ENCODE measurements at regions not wholly inside any gene's neighbourhood (a gene's known extent, or its start where the extent isn't known, plus 50 kb on each side); places are given as distances from the start of the nearest gene placed in this dataset.

DNA sequence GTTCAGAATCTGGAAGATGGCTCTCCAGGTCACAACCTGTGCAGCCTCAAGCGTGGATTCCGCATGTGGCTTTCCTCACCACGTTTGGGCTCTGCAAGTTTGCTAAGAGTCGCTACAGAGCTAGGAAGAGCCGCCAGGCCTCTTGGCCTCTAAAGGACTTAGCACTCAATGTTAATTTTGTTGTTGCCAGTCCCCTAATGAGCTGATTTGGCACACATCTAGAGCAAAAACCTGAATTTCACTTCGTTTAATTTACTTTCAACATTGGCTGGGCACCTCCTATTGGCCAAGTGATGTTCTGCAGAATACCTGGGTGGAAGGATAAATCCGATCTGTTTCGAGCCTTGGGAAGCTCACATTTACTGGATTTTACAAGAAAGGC, 65.8 kb upstream of the UNC5A start:
- TF ChIP-seq, protein P1, sequence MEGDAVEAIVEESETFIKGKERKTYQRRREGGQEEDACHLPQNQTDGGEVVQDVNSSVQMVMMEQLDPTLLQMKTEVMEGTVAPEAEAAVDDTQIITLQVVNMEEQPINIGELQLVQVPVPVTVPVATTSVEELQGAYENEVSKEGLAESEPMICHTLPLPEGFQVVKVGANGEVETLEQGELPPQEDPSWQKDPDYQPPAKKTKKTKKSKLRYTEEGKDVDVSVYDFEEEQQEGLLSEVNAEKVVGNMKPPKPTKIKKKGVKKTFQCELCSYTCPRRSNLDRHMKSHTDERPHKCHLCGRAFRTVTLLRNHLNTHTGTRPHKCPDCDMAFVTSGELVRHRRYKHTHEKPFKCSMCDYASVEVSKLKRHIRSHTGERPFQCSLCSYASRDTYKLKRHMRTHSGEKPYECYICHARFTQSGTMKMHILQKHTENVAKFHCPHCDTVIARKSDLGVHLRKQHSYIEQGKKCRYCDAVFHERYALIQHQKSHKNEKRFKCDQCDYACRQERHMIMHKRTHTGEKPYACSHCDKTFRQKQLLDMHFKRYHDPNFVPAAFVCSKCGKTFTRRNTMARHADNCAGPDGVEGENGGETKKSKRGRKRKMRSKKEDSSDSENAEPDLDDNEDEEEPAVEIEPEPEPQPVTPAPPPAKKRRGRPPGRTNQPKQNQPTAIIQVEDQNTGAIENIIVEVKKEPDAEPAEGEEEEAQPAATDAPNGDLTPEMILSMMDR (CRISPR knock-in tag; IDR thresholded peaks at IDR 0.05), result peak; percentile 39; the same call in 1 of the 2 replicates
- TF ChIP-seq, protein P2, sequence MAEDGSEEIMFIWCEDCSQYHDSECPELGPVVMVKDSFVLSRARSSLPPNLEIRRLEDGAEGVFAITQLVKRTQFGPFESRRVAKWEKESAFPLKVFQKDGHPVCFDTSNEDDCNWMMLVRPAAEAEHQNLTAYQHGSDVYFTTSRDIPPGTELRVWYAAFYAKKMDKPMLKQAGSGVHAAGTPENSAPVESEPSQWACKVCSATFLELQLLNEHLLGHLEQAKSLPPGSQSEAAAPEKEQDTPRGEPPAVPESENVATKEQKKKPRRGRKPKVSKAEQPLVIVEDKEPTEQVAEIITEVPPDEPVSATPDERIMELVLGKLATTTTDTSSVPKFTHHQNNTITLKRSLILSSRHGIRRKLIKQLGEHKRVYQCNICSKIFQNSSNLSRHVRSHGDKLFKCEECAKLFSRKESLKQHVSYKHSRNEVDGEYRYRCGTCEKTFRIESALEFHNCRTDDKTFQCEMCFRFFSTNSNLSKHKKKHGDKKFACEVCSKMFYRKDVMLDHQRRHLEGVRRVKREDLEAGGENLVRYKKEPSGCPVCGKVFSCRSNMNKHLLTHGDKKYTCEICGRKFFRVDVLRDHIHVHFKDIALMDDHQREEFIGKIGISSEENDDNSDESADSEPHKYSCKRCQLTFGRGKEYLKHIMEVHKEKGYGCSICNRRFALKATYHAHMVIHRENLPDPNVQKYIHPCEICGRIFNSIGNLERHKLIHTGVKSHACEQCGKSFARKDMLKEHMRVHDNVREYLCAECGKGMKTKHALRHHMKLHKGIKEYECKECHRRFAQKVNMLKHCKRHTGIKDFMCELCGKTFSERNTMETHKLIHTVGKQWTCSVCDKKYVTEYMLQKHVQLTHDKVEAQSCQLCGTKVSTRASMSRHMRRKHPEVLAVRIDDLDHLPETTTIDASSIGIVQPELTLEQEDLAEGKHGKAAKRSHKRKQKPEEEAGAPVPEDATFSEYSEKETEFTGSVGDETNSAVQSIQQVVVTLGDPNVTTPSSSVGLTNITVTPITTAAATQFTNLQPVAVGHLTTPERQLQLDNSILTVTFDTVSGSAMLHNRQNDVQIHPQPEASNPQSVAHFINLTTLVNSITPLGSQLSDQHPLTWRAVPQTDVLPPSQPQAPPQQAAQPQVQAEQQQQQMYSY (CRISPR knock-in tag; IDR thresholded peaks at IDR 0.05), result no peak

Measured in HepG2 (cell line).